ENCODE measurements at regions not wholly inside any gene's neighbourhood (a gene's known extent, or its start where the extent isn't known, plus 50 kb on each side); places are given as distances from the start of the nearest gene placed in this dataset.

GRCh38 chr6:104214901-104215300 is 644.8 kb downstream of the HACE1 start:
- Histone ChIP-seq H3K4me2 (ENCODE audit: low read length) (no peak overlapping the region), H3K4me1 (ENCODE audit: insufficient read depth, low read length) (no peaks in the 10 kb centered on the region), H3K9me2 (replicated peaks; ENCODE audit: low read length) (no peaks in the 10 kb centered on the region), H3K9me3 (ENCODE audit: low read length) (no peaks in the 10 kb centered on the region), H4K20me1 (ENCODE audit: low read length) (no peaks in the 10 kb centered on the region), H3K79me2 (ENCODE audit: low read length) (no peaks in the 10 kb centered on the region), H2AFZ (ENCODE audit: low read length) (no peak overlapping the region), H3K27me3 (ENCODE audit: low read length) (no peaks in the 10 kb centered on the region), H3K36me3 (ENCODE audit: low read depth, low read length) (no peaks in the 10 kb centered on the region), H3K27ac (ENCODE audit: low read length) (no peak overlapping the region), H3F3A (ENCODE audit: low read length, unreplicated experiment) (no peaks in the 10 kb centered on the region), H3K4me3 (ENCODE audit: low read length) (no peak overlapping the region), H3K9ac (ENCODE audit: low read length) (no peak overlapping the region)
- no TSS peak for BruUV-seq (replicated peaks)
- POLR2A ChIA-PET (ENCODE audit: unreplicated experiment), result no interaction called here
- DNase-seq, result no peak
- TF ChIP-seq EZH2 (IDR thresholded peaks at IDR 0.05; ENCODE audit: low read length, unreplicated experiment), result no peak
- no peak for TF ChIP-seq EZH2phosphoT487 (IDR thresholded peaks at IDR 0.05; ENCODE audit: borderline replicate concordance, low read length)
- TF ChIP-seq, protein P1, sequence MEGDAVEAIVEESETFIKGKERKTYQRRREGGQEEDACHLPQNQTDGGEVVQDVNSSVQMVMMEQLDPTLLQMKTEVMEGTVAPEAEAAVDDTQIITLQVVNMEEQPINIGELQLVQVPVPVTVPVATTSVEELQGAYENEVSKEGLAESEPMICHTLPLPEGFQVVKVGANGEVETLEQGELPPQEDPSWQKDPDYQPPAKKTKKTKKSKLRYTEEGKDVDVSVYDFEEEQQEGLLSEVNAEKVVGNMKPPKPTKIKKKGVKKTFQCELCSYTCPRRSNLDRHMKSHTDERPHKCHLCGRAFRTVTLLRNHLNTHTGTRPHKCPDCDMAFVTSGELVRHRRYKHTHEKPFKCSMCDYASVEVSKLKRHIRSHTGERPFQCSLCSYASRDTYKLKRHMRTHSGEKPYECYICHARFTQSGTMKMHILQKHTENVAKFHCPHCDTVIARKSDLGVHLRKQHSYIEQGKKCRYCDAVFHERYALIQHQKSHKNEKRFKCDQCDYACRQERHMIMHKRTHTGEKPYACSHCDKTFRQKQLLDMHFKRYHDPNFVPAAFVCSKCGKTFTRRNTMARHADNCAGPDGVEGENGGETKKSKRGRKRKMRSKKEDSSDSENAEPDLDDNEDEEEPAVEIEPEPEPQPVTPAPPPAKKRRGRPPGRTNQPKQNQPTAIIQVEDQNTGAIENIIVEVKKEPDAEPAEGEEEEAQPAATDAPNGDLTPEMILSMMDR (conservative IDR thresholded peaks at IDR 0.05; ENCODE audit: low read depth, low read length), result no peak
- no peak for ATAC-seq
- intact Hi-C loops (cut with micrococcal nuclease), result no loop called here
- CTCF ChIA-PET, result no interaction called here

DNA sequence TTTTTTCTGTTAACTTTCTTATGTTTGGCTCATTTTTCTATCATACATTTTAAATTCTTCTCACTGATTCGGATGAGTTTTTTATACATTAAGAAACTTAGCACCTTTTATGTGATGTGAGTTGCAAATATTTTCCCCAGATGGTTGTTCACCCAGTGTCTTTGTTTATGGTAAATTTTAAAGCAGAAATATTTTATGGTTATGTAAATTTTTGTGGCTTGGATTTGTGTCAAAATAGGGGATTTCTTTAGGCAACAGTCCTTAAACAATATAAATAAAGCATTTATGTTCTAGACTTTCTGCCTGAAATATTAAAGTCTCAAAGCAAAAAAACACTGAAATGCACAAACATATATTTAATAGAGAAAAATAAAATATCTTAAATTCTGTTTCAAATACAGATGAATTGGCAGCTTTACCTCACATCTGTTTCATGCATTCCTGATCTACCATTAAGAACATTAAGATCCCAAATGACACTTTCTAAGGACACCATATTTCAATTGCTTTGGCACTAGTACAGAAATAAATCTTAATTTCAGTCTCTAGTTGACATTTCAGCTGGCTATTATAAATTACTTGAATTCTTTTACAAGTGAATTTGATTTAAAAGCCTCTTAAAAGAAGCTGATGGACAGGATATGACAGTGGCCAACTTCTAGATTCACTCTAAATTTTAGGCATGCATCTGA is 646.6 kb downstream of the HACE1 start:
- CTCF ChIA-PET, result no interaction called here
- H3K36me3 ChIP-seq (ENCODE audit: low read depth, low read length), result no peaks in the 10 kb centered on the region
- intact Hi-C loops (cut with micrococcal nuclease), result no loop called here
- no peak overlapping the region for H3K27ac ChIP-seq (ENCODE audit: low read length)
- H3K79me2 ChIP-seq (ENCODE audit: low read length), result no peaks in the 10 kb centered on the region
- no peak for ATAC-seq
- no peak overlapping the region for H2AFZ ChIP-seq (ENCODE audit: low read length)
- H3K27me3 ChIP-seq (ENCODE audit: low read length), result no peaks in the 10 kb centered on the region
- no peak overlapping the region for H3K4me3 ChIP-seq (ENCODE audit: low read length)
- no peaks in the 10 kb centered on the region for H4K20me1 ChIP-seq (ENCODE audit: low read length)
- H3K4me1 ChIP-seq (ENCODE audit: insufficient read depth, low read length), result no peaks in the 10 kb centered on the region
- BruUV-seq (replicated peaks), result no TSS peak
- DNase-seq, result no peak
- H3K9ac ChIP-seq (ENCODE audit: low read length), result no peak overlapping the region
- H3K9me3 ChIP-seq (ENCODE audit: low read length), result no peaks in the 10 kb centered on the region
- H3F3A ChIP-seq (ENCODE audit: low read length, unreplicated experiment), result no peaks in the 10 kb centered on the region
- TF ChIP-seq EZH2phosphoT487 (IDR thresholded peaks at IDR 0.05; ENCODE audit: borderline replicate concordance, low read length), result no peak
- no peak for TF ChIP-seq EZH2 (IDR thresholded peaks at IDR 0.05; ENCODE audit: low read length, unreplicated experiment)
- TF ChIP-seq, protein P1 (conservative IDR thresholded peaks at IDR 0.05; ENCODE audit: low read depth, low read length), result no peak
- POLR2A ChIA-PET (ENCODE audit: unreplicated experiment), result no interaction called here
- H3K9me2 ChIP-seq (replicated peaks; ENCODE audit: low read length), result no peaks in the 10 kb centered on the region
- H3K4me2 ChIP-seq (ENCODE audit: low read length), result no peak overlapping the region

DNA sequence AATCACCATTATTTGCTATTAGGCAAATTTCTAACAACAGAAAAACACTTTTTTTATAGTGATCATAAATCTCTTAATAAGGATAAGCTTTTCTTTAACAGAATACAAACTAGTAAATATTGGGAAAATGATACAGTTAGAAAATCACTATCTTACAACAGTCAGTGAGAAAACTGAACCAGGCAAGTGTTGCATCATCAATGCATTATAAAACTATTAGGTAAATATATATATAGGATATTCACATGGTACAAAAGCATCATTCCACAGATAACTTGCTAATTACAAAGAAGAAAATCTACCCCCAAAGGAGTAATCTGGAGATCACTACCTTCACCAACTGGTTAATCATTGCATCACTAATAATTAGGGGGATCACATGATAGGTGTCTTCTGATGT is 652.1 kb downstream of the HACE1 start:
- ChIA-PET CTCF (no interaction called here), POLR2A (ENCODE audit: unreplicated experiment) (no interaction called here)
- Histone ChIP-seq H3K4me1 (ENCODE audit: insufficient read depth, low read length) (no peaks in the 10 kb centered on the region), H2AFZ (ENCODE audit: low read length) (no peak overlapping the region), H3K27me3 (ENCODE audit: low read length) (no peaks in the 10 kb centered on the region), H3K27ac (ENCODE audit: low read length) (no peak overlapping the region), H3K79me2 (ENCODE audit: low read length) (no peaks in the 10 kb centered on the region), H3F3A (ENCODE audit: low read length, unreplicated experiment) (no peaks in the 10 kb centered on the region), H3K4me2 (ENCODE audit: low read length) (no peak overlapping the region), H3K9me3 (ENCODE audit: low read length) (no peaks in the 10 kb centered on the region), H4K20me1 (ENCODE audit: low read length) (no peaks in the 10 kb centered on the region), H3K9ac (ENCODE audit: low read length) (no peak overlapping the region), H3K9me2 (replicated peaks; ENCODE audit: low read length) (no peaks in the 10 kb centered on the region), H3K36me3 (ENCODE audit: low read depth, low read length) (no peaks in the 10 kb centered on the region), H3K4me3 (ENCODE audit: low read length) (no peak overlapping the region)
- no peak for ATAC-seq
- TF ChIP-seq, protein P1 (conservative IDR thresholded peaks at IDR 0.05; ENCODE audit: low read depth, low read length), result no peak
- TF ChIP-seq EZH2 (IDR thresholded peaks at IDR 0.05; ENCODE audit: low read length, unreplicated experiment), result no peak
- TF ChIP-seq EZH2phosphoT487 (IDR thresholded peaks at IDR 0.05; ENCODE audit: borderline replicate concordance, low read length), result no peak
- intact Hi-C loops (cut with micrococcal nuclease), result no loop called here
- BruUV-seq (replicated peaks), result no TSS peak
- no peak for DNase-seq

Data from PC-3 (cell line).